ENCODE measurements at regions not wholly inside any gene's neighbourhood (a gene's known extent, or its start where the extent isn't known, plus 50 kb on each side); places are given as distances from the start of the nearest gene placed in this dataset.

DNA sequence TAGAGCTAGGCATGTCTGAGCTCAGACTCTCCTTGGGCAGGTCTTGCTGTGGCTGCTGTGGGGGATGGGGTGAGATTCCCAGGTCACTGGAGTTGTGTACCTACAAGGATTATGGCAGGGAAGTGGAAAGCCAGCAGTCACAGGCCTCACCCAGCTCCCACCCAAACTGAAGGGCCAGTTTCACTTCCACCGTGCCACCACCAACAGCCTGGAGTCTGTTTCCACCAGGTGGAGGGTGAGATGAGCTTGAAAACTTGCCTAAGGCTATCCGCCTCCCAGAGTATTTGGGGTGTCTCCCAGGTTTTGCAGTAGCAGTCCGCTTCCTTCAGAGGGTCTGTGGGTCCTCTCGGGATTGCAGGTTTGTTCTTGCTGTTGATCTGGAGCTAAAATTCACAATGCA lies 327.7 kb downstream of the PTPRC start:
- intact Hi-C loops (cut with micrococcal nuclease), result no loop called here
- no peak overlapping the region for H3K4me3 Mint-ChIP-seq
- no peak overlapping the region for H3K27ac Mint-ChIP-seq
- peaks cover 31% of the 10 kb centered on the region for H3K9me3 Mint-ChIP-seq
- peaks cover 36% of the 10 kb centered on the region for H3K4me1 Mint-ChIP-seq (ENCODE audit: low read depth)
- H3K36me3 Mint-ChIP-seq (ENCODE audit: low read depth), result no peaks in the 10 kb centered on the region
- H3K27me3 Mint-ChIP-seq, result no peaks in the 10 kb centered on the region

DNA sequence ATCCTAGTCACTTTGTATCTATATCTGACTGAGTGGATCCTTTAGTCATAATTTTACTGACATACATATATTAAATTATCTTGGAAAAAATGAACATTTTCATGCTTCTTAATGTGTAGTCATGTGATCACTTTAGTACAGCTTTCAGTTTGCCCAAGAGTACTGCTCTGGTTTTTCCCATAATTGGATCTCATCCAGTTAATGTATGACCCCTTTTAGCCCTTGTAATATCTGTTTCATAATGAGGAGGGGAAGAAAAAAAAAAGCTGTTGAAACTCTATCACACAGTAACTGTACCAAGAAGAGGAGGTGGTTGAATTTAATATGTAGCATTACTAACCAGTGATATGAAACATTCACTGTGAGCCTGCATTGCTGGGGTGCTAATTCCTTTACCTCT lies 328.7 kb downstream of the PTPRC start:
- H3K4me1 Mint-ChIP-seq (ENCODE audit: low read depth), result peaks cover 36% of the 10 kb centered on the region
- peaks cover 31% of the 10 kb centered on the region for H3K9me3 Mint-ChIP-seq
- H3K27me3 Mint-ChIP-seq, result no peaks in the 10 kb centered on the region
- H3K27ac Mint-ChIP-seq, result no peak overlapping the region
- intact Hi-C loops (cut with micrococcal nuclease), result no loop called here
- H3K36me3 Mint-ChIP-seq (ENCODE audit: low read depth), result no peaks in the 10 kb centered on the region
- H3K4me3 Mint-ChIP-seq, result no peak overlapping the region

DNA sequence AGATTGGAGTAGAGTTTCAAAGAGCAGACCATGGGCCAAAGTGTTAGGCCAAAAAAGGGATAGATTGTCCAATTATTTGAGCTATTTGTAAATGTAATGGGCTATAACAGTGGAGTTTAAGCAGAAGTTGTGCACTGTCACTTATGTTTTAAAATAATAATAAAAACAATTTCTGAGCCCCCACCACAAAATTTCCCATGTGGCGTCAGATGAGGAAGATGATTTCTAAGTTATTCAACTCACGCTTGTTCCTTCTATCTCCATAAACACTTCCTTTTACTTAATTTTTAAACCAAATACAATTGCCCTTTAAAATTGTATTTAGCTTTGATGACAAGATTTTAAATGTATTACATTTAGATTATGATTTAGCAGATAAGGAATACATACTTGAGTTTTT lies 330.0 kb downstream of the PTPRC start:
- intact Hi-C loops (cut with micrococcal nuclease), result no loop called here
- H3K36me3 Mint-ChIP-seq (ENCODE audit: low read depth), result no peaks in the 10 kb centered on the region
- no peak overlapping the region for H3K27ac Mint-ChIP-seq
- H3K4me3 Mint-ChIP-seq, result no peak overlapping the region
- H3K27me3 Mint-ChIP-seq, result no peaks in the 10 kb centered on the region
- peaks cover 41% of the 10 kb centered on the region for H3K4me1 Mint-ChIP-seq (ENCODE audit: low read depth)
- H3K9me3 Mint-ChIP-seq, result peaks cover 31% of the 10 kb centered on the region

DNA sequence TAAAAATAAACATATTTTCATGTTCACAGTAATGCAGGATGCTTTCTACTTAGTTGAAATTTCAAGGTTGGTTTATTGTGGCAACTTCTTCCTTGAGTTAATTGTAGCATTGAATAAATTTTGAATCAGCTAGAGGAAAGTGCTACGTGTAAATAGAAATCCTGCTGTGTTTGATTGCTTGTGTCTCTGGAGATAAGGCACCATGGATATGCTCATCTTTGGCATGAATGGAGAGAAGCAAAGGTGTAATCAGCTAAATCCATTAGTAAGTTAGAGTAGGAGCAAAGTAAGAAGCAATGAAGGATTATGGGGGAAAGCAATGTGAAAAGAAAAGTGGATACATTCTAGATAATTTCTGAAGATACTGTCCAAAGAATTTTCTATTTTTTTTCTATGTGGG lies 331.1 kb downstream of the PTPRC start:
- no peaks in the 10 kb centered on the region for H3K36me3 Mint-ChIP-seq (ENCODE audit: low read depth)
- peaks cover 28% of the 10 kb centered on the region for H3K9me3 Mint-ChIP-seq
- no peaks in the 10 kb centered on the region for H3K27me3 Mint-ChIP-seq
- no peak overlapping the region for H3K27ac Mint-ChIP-seq
- H3K4me3 Mint-ChIP-seq, result no peak overlapping the region
- peaks cover 41% of the 10 kb centered on the region for H3K4me1 Mint-ChIP-seq (ENCODE audit: low read depth)
- intact Hi-C loops (cut with micrococcal nuclease), result no loop called here

DNA sequence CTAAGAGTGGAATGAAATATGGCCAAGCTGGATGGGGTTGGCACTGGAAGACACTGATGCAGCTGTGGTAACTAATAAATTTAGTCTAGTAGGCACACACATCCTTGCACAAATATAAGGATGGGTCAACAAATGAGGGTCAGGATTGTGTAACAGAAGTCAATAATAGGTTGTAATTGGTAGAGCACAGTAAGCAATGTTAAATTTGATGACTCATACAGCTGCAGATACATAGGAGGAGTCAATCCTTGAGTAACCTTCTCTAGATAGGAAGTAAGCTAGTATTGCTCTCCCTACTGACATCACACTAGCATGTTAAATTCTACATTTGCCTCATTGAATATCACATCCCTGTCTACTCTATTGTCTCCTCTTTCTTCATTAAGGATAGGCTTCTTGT lies 332.1 kb downstream of the PTPRC start:
- Mint-ChIP-seq H3K4me1 (ENCODE audit: low read depth) (peaks cover 41% of the 10 kb centered on the region), H3K27ac (no peak overlapping the region), H3K4me3 (no peak overlapping the region), H3K27me3 (no peaks in the 10 kb centered on the region), H3K36me3 (ENCODE audit: low read depth) (no peaks in the 10 kb centered on the region), H3K9me3 (peaks cover 19% of the 10 kb centered on the region)
- intact Hi-C loops (cut with micrococcal nuclease), result no loop called here

DNA sequence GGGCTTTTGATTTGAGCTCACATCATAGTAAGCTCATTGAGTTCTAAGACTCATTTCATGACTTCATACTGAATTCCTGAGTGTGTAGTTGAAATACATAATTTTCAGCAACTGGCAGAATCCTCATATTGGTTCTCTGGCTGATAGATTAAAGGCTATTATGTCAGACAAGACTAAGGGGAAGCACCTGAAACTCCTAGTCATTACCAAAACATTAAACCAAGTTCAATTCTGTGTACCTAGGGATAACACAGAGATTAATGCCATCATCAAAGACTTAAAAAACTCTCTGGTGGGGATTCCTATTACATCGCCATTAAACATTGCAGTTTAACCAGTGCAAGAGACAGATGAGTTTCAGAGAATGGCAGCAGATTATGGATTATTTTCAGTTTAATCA lies 339.1 kb downstream of the PTPRC start:
- no peak overlapping the region for H3K4me3 Mint-ChIP-seq
- peaks cover 6% of the 10 kb centered on the region for H3K4me1 Mint-ChIP-seq (ENCODE audit: low read depth)
- H3K27ac Mint-ChIP-seq, result no peak overlapping the region
- intact Hi-C loops (cut with micrococcal nuclease), result no loop called here
- no peaks in the 10 kb centered on the region for H3K36me3 Mint-ChIP-seq (ENCODE audit: low read depth)
- no peaks in the 10 kb centered on the region for H3K27me3 Mint-ChIP-seq
- H3K9me3 Mint-ChIP-seq, result no peaks in the 10 kb centered on the region

DNA sequence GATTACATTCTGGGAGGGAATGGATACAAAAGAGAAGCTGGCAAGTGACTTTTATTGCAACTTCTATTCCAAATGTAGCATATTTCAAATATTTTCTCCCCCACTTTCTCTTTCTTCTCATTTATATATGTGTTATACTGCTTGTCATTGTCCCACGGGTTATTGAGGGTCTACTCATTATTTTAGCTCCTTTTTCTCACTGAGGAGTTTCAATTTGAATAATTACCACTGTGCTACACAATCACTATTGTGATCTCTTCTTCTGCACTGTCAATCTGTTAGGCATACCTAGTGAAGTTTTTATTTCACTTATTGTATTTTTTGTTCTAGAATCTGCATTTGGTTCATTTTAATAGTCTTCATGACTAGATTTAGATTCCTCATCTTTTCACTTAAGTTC lies 339.7 kb downstream of the PTPRC start:
- Mint-ChIP-seq H3K36me3 (ENCODE audit: low read depth) (no peaks in the 10 kb centered on the region), H3K4me1 (ENCODE audit: low read depth) (peaks cover 1% of the 10 kb centered on the region), H3K4me3 (no peak overlapping the region), H3K27me3 (no peaks in the 10 kb centered on the region), H3K27ac (no peak overlapping the region), H3K9me3 (no peaks in the 10 kb centered on the region)
- intact Hi-C loops (cut with micrococcal nuclease), result no loop called here

DNA sequence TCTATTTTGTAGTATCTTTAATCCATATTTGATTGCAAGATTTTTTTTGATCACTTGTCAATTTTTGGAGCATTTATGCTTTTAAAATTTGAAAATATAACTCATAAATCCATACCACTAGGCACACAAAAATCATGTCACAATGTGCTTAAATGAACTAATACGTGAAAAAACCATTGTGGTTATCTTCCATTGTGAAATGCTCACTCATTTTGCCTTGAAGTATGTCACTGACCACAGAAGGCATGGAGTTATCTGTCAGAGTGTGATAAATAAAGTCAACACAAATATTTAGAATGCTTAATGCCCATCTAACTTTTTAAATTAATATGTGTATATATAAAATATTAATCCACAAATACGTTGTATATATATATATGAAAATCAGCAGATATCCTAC lies 347.2 kb downstream of the PTPRC start:
- no peak overlapping the region for H3K27ac Mint-ChIP-seq
- no peaks in the 10 kb centered on the region for H3K27me3 Mint-ChIP-seq
- H3K4me3 Mint-ChIP-seq, result no peak overlapping the region
- intact Hi-C loops (cut with micrococcal nuclease), result no loop called here
- H3K4me1 Mint-ChIP-seq (ENCODE audit: low read depth), result peaks cover 11% of the 10 kb centered on the region
- no peaks in the 10 kb centered on the region for H3K36me3 Mint-ChIP-seq (ENCODE audit: low read depth)
- peaks cover 20% of the 10 kb centered on the region for H3K9me3 Mint-ChIP-seq

DNA sequence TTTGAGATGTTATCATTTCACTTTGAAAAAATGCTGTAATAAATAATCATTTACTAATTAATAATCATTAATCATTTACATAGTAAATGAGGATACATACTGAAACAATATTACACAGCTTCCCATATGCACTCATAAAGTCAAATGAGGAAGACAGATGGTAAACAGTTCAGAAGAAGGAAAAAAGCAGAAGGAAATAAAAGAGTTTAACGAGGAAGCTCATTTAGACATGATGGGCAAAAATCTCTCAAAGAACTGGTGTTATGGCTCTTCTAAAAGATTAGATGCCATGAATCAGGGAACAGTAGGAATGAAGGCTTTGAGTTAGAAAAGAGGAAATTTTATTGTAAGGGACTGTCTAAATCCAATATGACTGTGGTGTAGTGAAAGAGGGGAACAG lies 347.6 kb downstream of the PTPRC start:
- Mint-ChIP-seq H3K27ac (no peak overlapping the region), H3K9me3 (peaks cover 20% of the 10 kb centered on the region), H3K27me3 (no peaks in the 10 kb centered on the region), H3K4me1 (ENCODE audit: low read depth) (peaks cover 11% of the 10 kb centered on the region), H3K36me3 (ENCODE audit: low read depth) (no peaks in the 10 kb centered on the region), H3K4me3 (no peak overlapping the region)
- intact Hi-C loops (cut with micrococcal nuclease), result no loop called here

DNA sequence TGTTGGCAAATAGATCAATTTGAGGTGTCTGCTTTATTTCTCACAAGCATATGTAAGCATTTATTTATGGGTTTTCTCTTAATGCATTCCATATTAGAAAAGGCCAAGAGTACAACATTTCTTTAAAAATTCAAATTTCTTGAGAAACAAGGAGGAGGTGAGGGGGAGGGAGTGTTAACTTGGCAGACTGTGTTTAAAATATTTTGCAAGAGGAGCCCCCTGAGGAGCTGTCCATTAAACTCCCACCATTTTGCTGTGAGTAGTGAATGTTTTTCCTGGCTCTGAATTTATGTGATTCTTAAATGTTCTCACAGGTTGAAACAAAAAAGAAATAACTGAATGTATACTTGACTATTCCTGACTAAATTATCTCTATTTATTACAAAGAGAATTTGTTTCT lies 363.8 kb downstream of the PTPRC start:
- Mint-ChIP-seq H3K9me3 (no peaks in the 10 kb centered on the region), H3K27me3 (no peaks in the 10 kb centered on the region), H3K27ac (no peak overlapping the region), H3K36me3 (ENCODE audit: low read depth) (no peaks in the 10 kb centered on the region), H3K4me3 (no peak overlapping the region), H3K4me1 (ENCODE audit: low read depth) (no peaks in the 10 kb centered on the region)
- intact Hi-C loops (cut with micrococcal nuclease), result no loop called here

DNA sequence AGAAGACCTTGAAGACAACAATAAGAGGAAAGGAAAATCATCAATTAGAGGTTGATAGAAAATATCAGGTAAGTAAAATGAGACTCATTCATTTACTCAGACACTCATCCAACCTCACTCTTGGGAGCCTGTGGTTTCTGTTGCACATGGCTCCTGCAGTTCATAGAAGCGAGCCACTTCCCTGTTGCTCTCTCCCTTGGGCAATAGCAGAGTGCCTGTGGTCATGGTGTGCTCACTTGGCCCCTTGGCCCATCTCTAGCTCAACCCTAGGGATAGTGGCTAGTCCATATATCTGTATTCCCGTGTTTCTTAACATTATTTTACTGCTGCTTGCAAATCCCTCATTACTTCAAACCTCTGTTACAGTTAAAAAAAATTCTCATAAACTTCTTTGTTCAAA lies 368.6 kb downstream of the PTPRC start:
- H3K36me3 Mint-ChIP-seq (ENCODE audit: low read depth), result no peaks in the 10 kb centered on the region
- no peak overlapping the region for H3K27ac Mint-ChIP-seq
- no peak overlapping the region for H3K4me3 Mint-ChIP-seq
- H3K4me1 Mint-ChIP-seq (ENCODE audit: low read depth), result peaks cover 6% of the 10 kb centered on the region
- intact Hi-C loops (cut with micrococcal nuclease), result no loop called here
- no peaks in the 10 kb centered on the region for H3K9me3 Mint-ChIP-seq
- no peaks in the 10 kb centered on the region for H3K27me3 Mint-ChIP-seq

DNA sequence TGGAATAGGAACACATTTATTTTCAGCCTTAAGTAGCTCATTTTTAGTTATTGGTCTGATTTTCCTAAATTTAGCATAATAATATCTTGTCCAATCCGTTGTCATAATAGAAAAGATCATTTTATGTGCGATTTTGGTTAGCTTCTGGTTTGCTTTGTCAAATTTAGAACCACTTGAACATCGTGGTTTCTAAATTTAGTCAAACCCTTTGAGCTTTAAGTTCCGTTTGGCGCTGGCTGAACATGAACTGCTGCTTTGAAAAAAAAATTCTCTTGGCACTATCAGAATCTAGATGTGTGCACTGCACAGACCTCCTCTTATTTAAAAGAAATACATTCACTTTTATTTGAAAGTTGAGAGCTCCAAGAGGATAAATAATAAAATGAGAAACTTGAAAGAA lies 370.6 kb downstream of the PTPRC start:
- peaks cover 6% of the 10 kb centered on the region for H3K4me1 Mint-ChIP-seq (ENCODE audit: low read depth)
- H3K27ac Mint-ChIP-seq, result no peak overlapping the region
- H3K9me3 Mint-ChIP-seq, result no peaks in the 10 kb centered on the region
- H3K4me3 Mint-ChIP-seq, result no peak overlapping the region
- H3K27me3 Mint-ChIP-seq, result no peaks in the 10 kb centered on the region
- H3K36me3 Mint-ChIP-seq (ENCODE audit: low read depth), result no peaks in the 10 kb centered on the region
- intact Hi-C loops (cut with micrococcal nuclease), result no loop called here

DNA sequence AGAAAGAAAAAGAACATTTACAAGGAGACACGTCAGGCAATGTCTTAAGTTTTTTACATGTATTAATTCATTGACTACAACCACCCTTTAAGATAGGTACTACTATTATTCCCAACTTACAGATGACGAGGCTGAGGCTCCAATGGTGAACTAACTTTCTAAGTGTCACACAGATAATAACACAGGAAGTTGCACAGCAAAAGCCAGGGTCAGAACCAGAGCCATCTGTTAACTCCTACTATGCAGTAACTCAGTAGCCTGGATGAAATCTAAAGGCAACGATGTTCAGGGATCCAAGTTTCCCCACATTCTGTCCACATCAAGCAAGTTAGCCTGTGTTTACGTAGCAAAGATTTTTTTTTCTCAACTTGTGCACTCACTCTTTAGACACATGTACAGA lies 371.7 kb downstream of the PTPRC start:
- intact Hi-C loops (cut with micrococcal nuclease), result no loop called here
- peaks cover 6% of the 10 kb centered on the region for H3K4me1 Mint-ChIP-seq (ENCODE audit: low read depth)
- H3K27me3 Mint-ChIP-seq, result no peaks in the 10 kb centered on the region
- H3K27ac Mint-ChIP-seq, result no peak overlapping the region
- no peak overlapping the region for H3K4me3 Mint-ChIP-seq
- H3K9me3 Mint-ChIP-seq, result no peaks in the 10 kb centered on the region
- no peaks in the 10 kb centered on the region for H3K36me3 Mint-ChIP-seq (ENCODE audit: low read depth)

DNA sequence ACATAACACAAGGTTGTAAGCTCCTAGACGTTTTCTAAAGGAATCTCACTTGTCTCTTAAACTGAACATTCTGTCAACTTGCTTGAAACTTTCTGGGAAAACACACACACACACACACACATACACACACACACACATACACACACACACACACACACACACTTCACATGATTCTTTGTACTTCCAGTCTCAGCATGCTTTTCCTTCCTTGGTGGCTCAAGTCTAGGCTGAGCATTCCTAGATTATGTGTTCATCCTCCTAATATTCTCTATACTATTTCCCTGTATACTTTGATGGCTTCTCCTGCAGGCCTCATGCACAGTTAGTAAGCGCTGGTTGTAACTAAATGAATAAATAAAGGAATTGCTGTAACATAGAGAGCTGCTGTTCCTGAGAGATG lies 372.1 kb downstream of the PTPRC start:
- no peak overlapping the region for H3K27ac Mint-ChIP-seq
- no peaks in the 10 kb centered on the region for H3K27me3 Mint-ChIP-seq
- H3K4me3 Mint-ChIP-seq, result no peak overlapping the region
- H3K36me3 Mint-ChIP-seq (ENCODE audit: low read depth), result no peaks in the 10 kb centered on the region
- intact Hi-C loops (cut with micrococcal nuclease), result no loop called here
- H3K9me3 Mint-ChIP-seq, result no peaks in the 10 kb centered on the region
- peaks cover 6% of the 10 kb centered on the region for H3K4me1 Mint-ChIP-seq (ENCODE audit: low read depth)

DNA sequence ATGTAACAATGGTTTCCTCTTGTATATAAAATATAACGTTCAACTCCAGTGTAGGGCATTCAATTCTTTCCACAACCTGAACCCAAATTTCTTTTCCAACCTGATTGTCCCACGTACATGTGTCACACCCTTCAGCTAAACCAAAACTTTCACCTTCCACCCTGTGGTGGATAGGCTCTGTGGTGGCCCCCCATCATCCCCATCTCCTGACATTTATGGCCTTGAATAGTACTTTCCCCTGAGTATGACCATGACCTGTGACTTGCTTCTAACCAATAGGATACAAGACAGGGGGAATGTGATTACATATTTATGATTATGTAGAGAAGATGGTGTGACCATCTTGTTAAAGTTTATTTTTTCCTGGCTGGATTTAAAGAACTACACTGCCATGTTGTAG lies 377.0 kb downstream of the PTPRC start:
- Mint-ChIP-seq H3K27me3 (no peaks in the 10 kb centered on the region), H3K9me3 (no peaks in the 10 kb centered on the region), H3K4me3 (no peak overlapping the region), H3K4me1 (ENCODE audit: low read depth) (no peaks in the 10 kb centered on the region), H3K36me3 (ENCODE audit: low read depth) (no peaks in the 10 kb centered on the region), H3K27ac (no peak overlapping the region)
- intact Hi-C loops (cut with micrococcal nuclease), result no loop called here
